Suprapubic skin (tissue), 4 donors: ENCODE measurements at regions not wholly inside any gene's neighbourhood (a gene's known extent, or its start where the extent isn't known, plus 50 kb on each side); places are given as distances from the start of the nearest gene placed in this dataset.

Experiments
- DNase-seq, 2 donors: peaks; one replicate each; pipeline ENCODE4 v3.0.0-alpha.2; 2019; ENCODE audit warnings: low spot score in 2 of 2
- H3K27ac ChIP-seq: fragments of 200-600 bp; sonication (generic); one replicate; pipeline ENCODE4 v1.5.1; 2019
- H3K27me3 ChIP-seq: fragments of 200-600 bp; sonication (generic); one replicate; pipeline ENCODE4 v1.5.1; 2019
- H3K36me3 ChIP-seq: fragments of 200-600 bp; sonication (generic); one replicate; pipeline ENCODE4 v1.5.1; 2019
- H3K4me1 ChIP-seq: fragments of 200-600 bp; sonication (generic); one replicate; pipeline ENCODE4 v1.5.1; 2019
- H3K4me3 ChIP-seq: fragments of 200-600 bp; sonication (generic); one replicate; pipeline ENCODE4 v1.5.1; 2019; ENCODE audit warnings: mild to moderate bottlenecking
- H3K9me3 ChIP-seq: fragments of 200-600 bp; sonication (generic); one replicate; pipeline ENCODE4 v1.5.1; 2019
- CTCF ChIP-seq, 2 donors: fragments of 200-600 bp in 1 of 2; fragments of 450-650 bp in 1 of 2; sonication (generic) in 1 of 2; IDR thresholded peaks; one replicate each; pipeline ENCODE4 v1.5.1; 2016 to 2019; ENCODE audit warnings: antibody characterized with exemption in 2 of 2, mild to moderate bottlenecking in 1 of 2, moderate library complexity in 1 of 2
- EP300 ChIP-seq: sonication (generic); formaldehyde crosslinking; IDR thresholded peaks from one replicate; pipeline ENCODE4 v1.6.1; 2017; ENCODE audit warnings: antibody characterized with exemption
- POLR2A ChIP-seq, 2 donors: fragments of 450-650 bp; IDR thresholded peaks; one replicate each; pipeline ENCODE4 v1.6.1; 2017; ENCODE audit warnings: antibody characterized with exemption in 2 of 2, mild to moderate bottlenecking in 2 of 2, moderate library complexity in 2 of 2
- POLR2AphosphoS5 ChIP-seq, 3 donors: sonication (generic); formaldehyde crosslinking; IDR thresholded peaks; one replicate each; pipeline ENCODE4 v1.6.1; 2017; ENCODE audit warnings: antibody characterized with exemption in 3 of 3
- WGBS: methylation state at CpG from one replicate; pipeline ENCODE4 v1.1.5; 2018; 5-methylcytosine and 5-hydroxymethylcytosine counted together

GRCh38 chr7:106357675-106358074, 72.9 kb upstream of the NAMPT start:
- Histone ChIP-seq H3K4me1 (no peaks in the 10 kb centered on the region), H3K27ac (no peak overlapping the region), H3K27me3 (no peaks in the 10 kb centered on the region), H3K9me3 (peaks cover 6% of the 10 kb centered on the region), H3K36me3 (no peaks in the 10 kb centered on the region), H3K4me3 (no peak overlapping the region)
- TF ChIP-seq EP300 (no peak), POLR2AphosphoS5 (IDR thresholded peaks at IDR 0.05) (no peak)
- WGBS: 69% methylated on average over 4 of the region's 4 CpGs
- no peak for DNase-seq

- Histone ChIP-seq H3K27me3 (no peaks in the 10 kb centered on the region), H3K9me3 (peaks cover 6% of the 10 kb centered on the region), H3K36me3 (no peaks in the 10 kb centered on the region), H3K27ac (no peak overlapping the region), H3K4me1 (no peaks in the 10 kb centered on the region), H3K4me3 (no peak overlapping the region)
- no peak for TF ChIP-seq POLR2AphosphoS5 (IDR thresholded peaks at IDR 0.05)
- TF ChIP-seq EP300: no peak
- TF ChIP-seq POLR2A (IDR thresholded peaks at IDR 0.05): no peak
- no peak for TF ChIP-seq CTCF (IDR thresholded peaks at IDR 0.05)
- WGBS: 81% methylated on average over 3 of the region's 3 CpGs
- no peak for DNase-seq
These were observed 70.0 kb upstream of the NAMPT start for GRCh38 chr7:106354822-106355221.

GRCh38 chr7:106353944-106354343, 69.2 kb upstream of the NAMPT start:
- no peaks in the 10 kb centered on the region for H3K4me1 ChIP-seq
- no peak overlapping the region for H3K4me3 ChIP-seq
- no peak for DNase-seq
- no peaks in the 10 kb centered on the region for H3K27me3 ChIP-seq
- TF ChIP-seq CTCF (IDR thresholded peaks at IDR 0.05): no peak
- H3K36me3 ChIP-seq: no peaks in the 10 kb centered on the region
- 35% methylated on average over 1 of the region's 1 CpG for WGBS
- H3K27ac ChIP-seq: no peak overlapping the region
- H3K9me3 ChIP-seq: peaks cover 11% of the 10 kb centered on the region

GRCh38 chr7:106348231-106348630, 63.4 kb upstream of the NAMPT start:
- Histone ChIP-seq H3K27me3 (no peaks in the 10 kb centered on the region), H3K4me1 (peaks cover 3% of the 10 kb centered on the region), H3K27ac (no peak overlapping the region), H3K4me3 (no peak overlapping the region), H3K9me3 (peaks cover 11% of the 10 kb centered on the region), H3K36me3 (no peaks in the 10 kb centered on the region)
- no peak for TF ChIP-seq POLR2A (IDR thresholded peaks at IDR 0.05)
- TF ChIP-seq CTCF (IDR thresholded peaks at IDR 0.05): no peak
- no peak for TF ChIP-seq EP300
- TF ChIP-seq POLR2AphosphoS5 (IDR thresholded peaks at IDR 0.05): no peak
- no peak for DNase-seq

- Histone ChIP-seq H3K27me3 (no peaks in the 10 kb centered on the region), H3K36me3 (no peaks in the 10 kb centered on the region), H3K4me1 (peaks cover 3% of the 10 kb centered on the region), H3K9me3 (peaks cover 11% of the 10 kb centered on the region), H3K4me3 (no peak overlapping the region), H3K27ac (no peak overlapping the region)
- no peak for DNase-seq
- WGBS: 84% methylated on average over 3 of the region's 3 CpGs
- no peak for TF ChIP-seq EP300
- no peak for TF ChIP-seq CTCF (IDR thresholded peaks at IDR 0.05)
- TF ChIP-seq POLR2A (IDR thresholded peaks at IDR 0.05): no peak
These were observed 62.5 kb upstream of the NAMPT start for GRCh38 chr7:106347229-106347833.

GRCh38 chr7:106346678-106347217, 62.0 kb upstream of the NAMPT start:
- Histone ChIP-seq H3K36me3 (no peaks in the 10 kb centered on the region), H3K4me3 (no peak overlapping the region), H3K27ac (peak overlapping the region; percentile 22), H3K27me3 (no peaks in the 10 kb centered on the region), H3K9me3 (peaks cover 11% of the 10 kb centered on the region), H3K4me1 (peaks cover 3% of the 10 kb centered on the region)
- TF ChIP-seq POLR2AphosphoS5 (IDR thresholded peaks at IDR 0.05) (peak in 1 of 3 donors; percentile 67), CTCF (IDR thresholded peaks at IDR 0.05) (no peak), POLR2A (IDR thresholded peaks at IDR 0.05) (no peak), EP300 (no peak)
- 72% methylated on average over 2 of the region's 2 CpGs for WGBS
- no peak for DNase-seq
